ENCODE measurements at regions not wholly inside any gene's neighbourhood (a gene's known extent, or its start where the extent isn't known, plus 50 kb on each side); places are given as distances from the start of the nearest gene placed in this dataset.
"Not testable (repeated sequence)": the region's sequence is repeated elsewhere in the genome, so short reads cannot be mapped to it uniquely, and the experiment has no call there.

DNA sequence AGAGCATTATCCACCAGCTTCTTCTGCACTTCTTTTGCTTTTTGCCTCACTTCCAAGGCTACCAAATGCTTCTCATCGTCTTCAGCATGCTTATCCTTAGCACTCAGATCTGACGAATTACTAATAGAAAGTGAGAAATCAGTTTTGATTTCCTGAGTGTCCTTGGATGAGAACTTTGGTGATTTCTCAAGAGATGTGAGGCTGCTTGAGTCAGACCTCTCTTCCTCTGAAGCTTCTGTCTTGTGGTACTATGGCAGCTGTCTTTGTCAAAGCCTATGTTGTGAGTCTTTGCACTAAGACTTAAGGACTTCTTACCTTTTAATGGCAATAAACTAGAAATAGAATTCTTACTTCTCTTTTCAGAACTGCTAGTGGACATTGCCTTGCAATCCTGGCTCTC is 169.9 kb downstream of the CPE start:
- no peak for DNase-seq (ENCODE audit: low read depth)
- H3K4me3 ChIP-seq (ENCODE audit: low read length): no peak overlapping the region
- no peak for TF ChIP-seq CTCF (conservative IDR thresholded peaks at IDR 0.05; ENCODE audit: low read depth, low read length)

DNA sequence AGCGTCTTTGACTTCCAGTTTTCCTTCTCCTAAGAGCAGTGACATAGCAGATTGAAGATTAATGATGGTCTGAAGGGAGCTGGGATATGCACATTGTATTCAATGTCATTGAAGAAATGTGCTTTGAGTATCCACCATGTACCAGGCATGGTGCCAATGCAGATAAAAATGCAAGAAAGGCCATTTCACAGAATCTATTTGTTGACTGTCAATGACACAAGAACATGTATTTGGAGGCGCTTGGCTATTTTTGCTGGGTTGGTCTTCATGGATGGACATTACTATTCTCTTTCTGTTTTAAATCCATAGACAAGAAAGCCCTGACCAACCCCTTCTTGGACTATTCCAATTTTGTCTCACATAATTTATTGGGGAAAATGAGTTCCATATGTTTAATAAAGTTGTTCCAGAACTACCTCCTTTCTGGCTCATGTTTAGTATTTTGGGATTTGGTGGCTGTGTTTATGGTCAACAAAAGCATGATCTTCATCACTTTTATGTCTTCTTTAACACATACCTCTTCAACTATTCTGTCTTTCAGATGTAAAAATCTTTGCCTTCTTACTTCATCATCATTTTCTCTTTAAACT is 174.5 kb downstream of the CPE start:
- no peak overlapping the region for H3K4me3 ChIP-seq (ENCODE audit: low read length)
- no peak for DNase-seq (ENCODE audit: low read depth)
- TF ChIP-seq CTCF (conservative IDR thresholded peaks at IDR 0.05; ENCODE audit: low read depth, low read length): no peak

DNA sequence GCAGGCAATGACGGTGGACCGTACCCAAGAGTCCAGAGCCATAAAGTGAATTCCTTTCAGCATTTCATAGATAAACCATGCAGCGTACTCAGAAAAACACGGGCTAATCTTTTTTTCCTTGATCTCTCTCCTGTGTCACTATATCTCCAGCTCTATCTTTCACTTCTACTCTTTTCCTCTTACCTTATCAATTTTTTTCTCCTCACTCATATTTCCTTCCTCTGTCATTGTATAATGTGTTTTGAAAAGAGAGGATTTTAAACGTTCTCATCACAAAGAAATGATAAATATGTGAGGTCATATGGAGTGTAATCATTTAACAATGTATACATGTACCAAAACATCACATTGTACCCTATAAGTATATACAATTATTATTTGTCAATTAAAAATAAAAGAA is 176.5 kb downstream of the CPE start:
- DNase-seq (ENCODE audit: low read depth): no peak
- no peak overlapping the region for H3K4me3 ChIP-seq (ENCODE audit: low read length)
- no peak for TF ChIP-seq CTCF (conservative IDR thresholded peaks at IDR 0.05; ENCODE audit: low read depth, low read length)

DNA sequence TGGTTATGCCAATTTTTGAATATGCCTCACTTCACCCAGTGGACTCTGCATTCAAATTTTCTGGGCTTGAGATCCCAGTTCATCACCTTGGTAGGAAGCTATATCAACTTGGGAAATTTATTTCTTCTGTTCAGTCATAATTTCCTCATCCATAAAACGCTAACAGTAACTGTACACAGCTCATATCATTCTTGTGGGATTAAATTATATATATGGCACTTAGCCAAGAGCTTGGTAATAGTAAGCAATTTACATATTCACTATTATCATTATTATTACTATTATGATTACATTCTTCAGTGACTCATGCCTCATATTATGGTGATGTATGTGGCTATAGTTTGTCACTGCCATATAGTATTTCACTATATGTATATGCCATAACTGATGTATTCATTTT is 177.6 kb downstream of the CPE start:
- no peak for TF ChIP-seq CTCF (conservative IDR thresholded peaks at IDR 0.05; ENCODE audit: low read depth, low read length)
- no peak overlapping the region for H3K4me3 ChIP-seq (ENCODE audit: low read length)
- no peak for DNase-seq (ENCODE audit: low read depth)

DNA sequence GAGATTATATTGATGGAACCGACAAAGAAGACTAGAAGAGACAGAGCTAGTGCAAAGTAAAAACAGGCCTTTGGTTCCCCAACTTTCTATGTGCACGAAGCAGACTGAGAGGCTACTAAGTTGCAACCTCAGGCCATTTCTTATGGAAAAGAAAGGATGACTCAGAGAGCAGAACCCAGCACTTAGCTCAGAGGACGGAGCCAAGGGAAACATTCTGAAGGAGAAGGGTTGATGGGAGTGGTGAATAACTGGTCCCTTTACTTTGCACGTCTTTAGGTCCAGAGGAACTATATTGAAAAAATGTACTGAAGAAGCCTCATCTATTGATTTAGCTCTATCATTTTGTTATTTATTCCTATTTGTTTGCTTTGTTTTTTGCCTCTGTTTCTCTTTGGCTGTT is 182.1 kb downstream of the CPE start:
- no peak for DNase-seq (ENCODE audit: low read depth)

DNA sequence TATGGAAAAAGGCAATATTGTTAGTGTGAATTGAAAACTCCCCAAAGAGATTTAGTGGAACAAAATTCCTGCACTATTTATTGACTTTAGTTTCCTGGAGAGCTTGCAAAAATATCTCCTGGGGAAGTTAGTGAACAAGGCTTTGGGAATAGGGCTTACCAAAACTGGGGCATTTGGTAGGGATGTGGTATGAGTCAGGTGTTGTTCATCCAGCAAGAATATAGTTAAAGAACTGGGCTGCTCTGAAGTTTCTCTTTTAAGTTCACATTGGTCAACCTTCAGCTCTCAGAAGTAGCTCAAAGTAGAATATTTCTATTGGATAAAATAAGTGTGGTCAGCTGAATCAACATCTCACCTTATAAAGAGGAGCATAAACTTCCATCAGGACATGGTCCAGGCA is 185.0 kb downstream of the CPE start:
- no peak for DNase-seq (ENCODE audit: low read depth)
- no peak overlapping the region for H3K4me3 ChIP-seq (ENCODE audit: low read length)
- TF ChIP-seq CTCF (conservative IDR thresholded peaks at IDR 0.05; ENCODE audit: low read depth, low read length): no peak

More for the DNA sequence above, 182.1 kb downstream of the CPE start:
- H3K4me3 ChIP-seq (ENCODE audit: low read length): no peak overlapping the region
- no peak for TF ChIP-seq CTCF (conservative IDR thresholded peaks at IDR 0.05; ENCODE audit: low read depth, low read length)

- no peak for DNase-seq (ENCODE audit: low read depth)
- H3K4me3 ChIP-seq (ENCODE audit: low read length): no peak overlapping the region
- no peak for TF ChIP-seq CTCF (conservative IDR thresholded peaks at IDR 0.05; ENCODE audit: low read depth, low read length)
These were observed 190.2 kb downstream of the CPE start for GRCh38 chr4:165569031-165569430.

GRCh38 chr4:165571476-165571875 is 192.7 kb downstream of the CPE start:
- DNase-seq (ENCODE audit: low read depth): not testable (repeated sequence)

More at GRCh38 chr4:165571476-165571875, 192.7 kb downstream of the CPE start:
- H3K4me3 ChIP-seq (ENCODE audit: low read length): not testable (repeated sequence)
